ENCODE measurements at regions not wholly inside any gene's neighbourhood (a gene's known extent, or its start where the extent isn't known, plus 50 kb on each side); places are given as distances from the start of the nearest gene placed in this dataset.

GRCh38 chrX:43552703-43553102, 103.4 kb upstream of the MAOA start:
- no peak for TF ChIP-seq CTCF (conservative IDR thresholded peaks at IDR 0.05)
- TF ChIP-seq EZH2 (IDR thresholded peaks at IDR 0.05; ENCODE audit: low read depth), result no peak
